GM19035 (cell line): ENCODE measurements at regions not wholly inside any gene's neighbourhood (a gene's known extent, or its start where the extent isn't known, plus 50 kb on each side); places are given as distances from the start of the nearest gene placed in this dataset.
"Not testable (repeated sequence)": the region's sequence is repeated elsewhere in the genome, so short reads cannot be mapped to it uniquely, and the experiment has no call there.

ENCODE experiments used
- ATAC-seq: cut with Tn5 transposase; IDR thresholded peaks from one replicate; pipeline ENCODE4 v1.9.1; 2021; ENCODE audit not compliant: unreplicated experiment

DNA sequence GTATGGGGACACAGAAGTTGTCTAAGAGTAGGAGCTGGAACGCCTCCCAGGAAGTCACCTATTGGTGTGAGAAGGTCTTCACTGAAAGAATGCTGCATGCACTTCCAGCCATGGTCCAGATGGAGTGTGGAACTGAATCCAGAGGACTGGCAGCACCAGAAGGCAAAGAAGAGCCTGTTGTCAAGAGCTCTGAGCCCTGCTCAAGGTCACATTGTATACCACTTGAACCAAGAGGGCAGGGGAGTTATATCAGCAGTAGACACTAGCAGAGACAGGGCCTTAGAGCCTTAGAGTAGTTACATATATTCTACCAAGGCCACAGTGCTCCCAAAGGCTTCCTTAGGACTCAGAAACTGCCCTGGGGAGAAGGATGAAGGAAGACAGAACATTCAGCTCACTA, 130.8 kb upstream of the POC5 start:
- peak; percentile 7 for ATAC-seq

DNA sequence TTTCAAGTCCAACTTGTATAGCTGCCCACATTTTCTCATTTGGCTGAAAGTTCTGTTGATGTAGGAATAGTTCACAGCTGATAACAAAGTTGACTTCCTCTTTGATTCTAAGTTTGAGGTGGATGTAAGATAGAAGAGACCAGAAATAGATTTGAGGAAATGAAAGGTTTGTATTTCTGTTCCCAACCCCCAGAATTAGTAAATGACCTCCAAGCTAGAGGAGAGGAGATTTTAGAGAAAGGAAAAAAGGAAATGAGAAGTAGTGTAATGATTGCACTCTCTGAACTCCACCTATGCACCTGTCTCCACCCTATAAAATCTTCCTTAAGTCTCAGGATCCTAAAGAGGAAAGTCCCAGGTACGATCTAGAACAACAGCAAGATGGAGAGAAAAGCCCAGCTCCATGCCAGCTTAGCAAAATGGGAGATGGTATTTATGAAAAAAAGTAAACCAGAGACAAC, 130.4 kb upstream of the POC5 start:
- ATAC-seq = peak; percentile 83

DNA sequence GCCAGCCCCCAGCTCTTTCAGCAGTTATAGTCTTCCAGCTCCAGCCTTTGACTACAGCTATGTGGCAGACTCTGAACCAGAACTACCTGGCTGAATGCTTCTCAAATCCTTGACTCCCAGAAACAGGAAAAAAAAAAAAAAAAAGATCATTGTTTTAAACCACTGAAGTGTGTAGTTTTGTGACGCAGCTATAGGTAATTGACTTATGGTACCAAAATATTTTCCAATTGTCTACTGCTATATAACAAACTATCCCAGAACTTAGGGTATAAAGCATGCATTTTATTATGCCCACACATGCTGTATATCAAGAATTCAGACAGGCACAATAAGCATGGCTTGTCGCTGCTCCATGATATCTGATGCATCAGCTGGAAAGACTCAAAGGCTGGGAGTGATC, 127.1 kb upstream of the POC5 start:
- no peak for ATAC-seq

DNA sequence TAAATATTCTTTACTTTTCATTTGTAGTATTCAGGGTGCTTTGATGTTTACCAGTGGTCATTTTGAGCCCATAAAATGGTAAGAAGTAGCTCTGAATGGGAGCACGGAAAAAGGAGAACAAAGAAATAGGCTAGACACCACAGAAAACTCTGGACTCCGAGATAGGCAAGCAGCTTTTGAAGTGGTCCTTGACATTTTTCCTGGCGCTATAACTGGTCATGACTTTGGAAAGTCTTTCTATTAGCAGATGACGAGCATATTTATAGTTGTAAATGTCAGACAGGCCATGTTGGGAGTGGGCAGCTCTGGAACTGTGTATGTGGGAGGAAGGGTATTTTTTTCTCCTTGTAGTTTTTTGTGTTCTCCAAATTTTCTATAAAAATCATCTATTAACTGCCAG, 126.1 kb upstream of the POC5 start:
- no peak for ATAC-seq

DNA sequence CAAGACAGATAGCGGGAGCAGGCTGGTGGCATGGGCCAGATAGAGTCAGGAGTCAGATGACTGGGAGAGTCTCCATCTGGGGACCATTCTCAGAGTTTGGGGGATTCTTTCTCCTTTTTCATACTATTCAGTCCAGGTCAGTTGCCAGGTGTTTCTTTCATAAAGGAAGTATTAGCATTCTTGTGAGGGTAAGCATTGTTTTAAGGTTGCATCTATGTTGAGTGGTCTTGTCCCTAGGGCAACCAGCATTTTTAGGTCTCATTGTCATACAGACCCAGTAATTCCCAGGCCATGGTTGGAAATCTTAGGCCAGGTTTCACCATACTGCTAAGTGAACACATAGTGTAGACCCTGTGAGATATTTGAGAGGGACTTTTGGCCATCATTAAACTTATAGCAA, 122.3 kb upstream of the POC5 start:
- no peak for ATAC-seq

DNA sequence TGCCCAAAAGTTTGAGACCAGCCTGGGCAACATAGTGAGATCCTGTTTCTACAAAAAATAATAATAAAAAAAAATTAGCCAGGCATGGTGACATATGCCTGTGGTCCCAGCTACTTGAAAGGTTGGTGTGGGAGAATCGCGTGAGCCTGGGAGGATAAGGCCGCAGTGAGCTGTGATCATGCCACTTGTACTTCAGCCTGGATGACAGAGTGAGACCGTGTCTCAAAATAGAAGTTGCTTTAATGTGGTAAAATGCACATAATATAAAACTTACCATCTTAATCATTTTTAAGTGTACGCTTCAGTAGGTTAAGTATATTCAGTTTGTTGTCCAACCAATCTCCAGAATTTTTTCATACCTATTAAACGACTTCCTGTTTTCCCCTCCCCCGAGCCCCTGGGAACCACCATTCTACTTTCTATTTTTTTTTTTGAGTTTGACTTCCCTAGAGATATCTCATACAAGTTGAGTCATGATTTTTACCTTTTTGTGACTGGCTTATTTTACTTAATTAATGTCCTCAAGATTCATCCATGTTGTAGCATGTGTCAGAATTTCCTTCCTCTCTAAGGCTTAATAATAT, 120.1 kb upstream of the POC5 start:
- ATAC-seq = no peak

DNA sequence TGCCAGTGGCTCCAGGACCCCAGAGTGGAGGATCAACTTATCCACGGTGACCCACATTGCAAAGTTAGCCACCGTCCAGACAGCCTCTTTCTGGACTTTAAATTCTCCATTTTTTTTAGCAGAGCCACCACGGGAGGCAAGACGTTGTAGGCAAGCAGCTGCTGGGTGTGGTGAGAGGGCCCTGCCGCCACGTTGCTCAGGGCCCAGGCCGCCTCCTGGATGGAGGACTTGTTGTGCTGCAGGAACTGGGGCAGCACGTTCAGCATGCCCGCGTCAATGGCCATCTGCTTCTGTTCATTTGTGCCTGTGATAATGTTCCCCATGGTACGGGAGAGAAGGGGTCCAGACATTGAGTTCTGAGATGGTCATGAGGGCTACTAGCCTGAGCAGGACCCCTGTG, 114.3 kb upstream of the POC5 start:
- ATAC-seq = no peak

DNA sequence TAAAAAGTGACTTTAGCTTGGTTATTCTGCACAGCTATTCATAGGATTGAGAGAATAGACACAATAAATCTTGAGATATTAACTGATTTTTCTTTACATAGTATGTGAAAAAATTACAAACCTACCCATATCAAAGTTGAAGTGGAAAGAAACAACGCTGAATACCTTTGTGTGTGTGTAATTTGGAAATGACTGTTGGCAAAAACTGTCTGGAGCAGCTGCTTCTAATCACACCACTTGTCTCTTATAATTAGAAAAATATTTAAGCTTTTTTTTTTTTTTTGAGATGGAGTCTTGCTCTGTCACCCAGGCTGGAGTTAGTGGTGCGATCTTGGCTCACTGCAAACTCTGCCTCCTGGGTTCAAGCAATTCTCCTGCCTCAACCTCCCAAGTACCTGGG, 110.8 kb upstream of the POC5 start:
- ATAC-seq = no peak

DNA sequence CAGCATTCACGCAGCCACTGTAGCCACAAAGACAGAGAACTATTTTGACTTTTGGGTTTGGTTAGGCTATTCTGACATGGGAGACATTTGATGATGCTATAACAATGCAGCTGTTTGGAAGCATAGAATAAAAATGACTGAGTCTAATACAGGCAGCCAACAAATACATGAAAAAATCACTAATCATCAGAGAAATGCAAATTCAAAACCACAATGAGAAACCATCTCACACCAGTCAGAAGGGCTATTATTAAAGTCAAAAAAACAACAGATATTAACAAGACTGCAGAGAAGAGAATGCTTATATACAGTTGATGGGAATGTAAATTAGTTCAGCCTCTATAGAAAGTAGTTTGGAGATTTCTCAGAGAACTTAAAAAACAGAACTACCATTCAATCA, 107.1 kb upstream of the POC5 start:
- no peak for ATAC-seq

DNA sequence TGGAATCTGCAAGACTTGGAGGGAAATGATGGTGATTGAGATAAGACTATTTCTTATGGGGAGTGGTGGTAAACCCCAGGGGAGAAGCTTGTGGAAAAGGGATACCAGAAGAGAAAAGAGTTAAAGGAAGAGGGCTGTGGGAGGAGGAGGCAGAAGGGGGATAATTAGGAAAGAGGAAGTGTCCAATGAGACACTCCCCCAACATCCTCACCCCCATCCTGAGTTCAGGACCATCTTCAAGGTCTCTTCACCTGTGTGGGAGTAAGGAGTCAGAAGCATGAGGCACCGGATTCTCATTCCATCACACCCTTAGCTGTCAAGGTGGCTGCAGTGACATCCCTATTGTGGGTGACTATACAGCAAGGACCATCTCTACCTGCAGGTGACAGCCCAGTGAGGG, 106.6 kb upstream of the POC5 start:
- ATAC-seq = no peak

DNA sequence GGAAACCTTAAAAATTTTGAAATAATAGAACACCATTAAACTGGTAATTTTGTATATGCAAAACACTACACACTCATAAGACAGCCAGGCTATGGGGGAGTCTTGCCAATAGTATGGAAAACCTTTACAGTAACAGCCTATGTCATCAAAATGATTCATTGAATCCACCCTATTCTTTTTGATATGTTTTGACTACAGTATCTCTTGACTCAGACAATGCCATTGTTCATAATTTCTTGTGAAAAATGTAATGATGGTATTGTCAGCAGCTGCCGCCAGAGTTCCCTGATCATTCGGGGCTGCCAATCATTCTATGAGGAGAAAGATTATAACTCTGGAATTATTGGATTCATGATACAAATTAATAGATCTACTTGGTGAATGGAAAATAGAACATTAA, 101.4 kb upstream of the POC5 start:
- ATAC-seq = no peak

DNA sequence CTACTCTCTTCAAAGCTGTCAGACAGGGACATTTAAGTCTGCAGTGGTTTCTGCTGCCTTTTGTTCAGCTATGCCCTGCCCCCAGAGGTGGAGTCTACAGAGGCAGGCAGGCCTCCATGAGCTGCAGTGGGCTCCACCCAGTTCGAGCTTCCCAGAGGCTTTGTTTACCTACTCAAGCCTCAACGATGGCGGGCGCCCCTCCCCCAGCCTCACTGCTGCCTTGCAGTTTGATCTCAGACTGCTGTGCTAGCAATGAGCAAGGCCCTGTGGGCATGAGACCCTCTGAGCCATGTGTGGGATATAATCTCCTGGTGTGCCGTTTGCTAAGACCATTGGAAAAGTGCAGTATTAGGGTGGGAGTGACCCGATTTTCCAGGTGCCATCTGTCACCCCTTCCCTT, 82.5 kb upstream of the POC5 start:
- ATAC-seq = not testable (repeated sequence)

DNA sequence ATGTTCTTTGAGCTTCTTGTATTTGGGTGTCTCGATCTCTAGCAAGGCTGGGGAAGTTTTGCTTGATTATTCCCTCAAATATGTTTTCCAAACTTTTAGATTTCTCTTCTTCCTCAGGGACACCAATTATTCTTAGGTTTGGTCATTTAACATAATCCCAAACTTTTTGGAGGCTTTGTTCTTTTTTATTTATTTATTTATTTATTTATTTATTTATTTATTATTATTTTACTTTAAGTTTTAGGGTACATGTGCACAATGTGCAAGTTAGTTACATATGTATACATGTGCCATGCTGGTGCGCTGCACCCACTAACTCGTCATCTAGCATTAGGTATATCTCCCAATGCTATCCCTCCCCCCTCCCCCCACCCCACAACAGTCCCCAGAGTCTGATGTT, 52.1 kb upstream of the POC5 start:
- not testable (repeated sequence) for ATAC-seq
